ENCODE measurements at regions not wholly inside any gene's neighbourhood (a gene's known extent, or its start where the extent isn't known, plus 50 kb on each side); places are given as distances from the start of the nearest gene placed in this dataset.

DNA sequence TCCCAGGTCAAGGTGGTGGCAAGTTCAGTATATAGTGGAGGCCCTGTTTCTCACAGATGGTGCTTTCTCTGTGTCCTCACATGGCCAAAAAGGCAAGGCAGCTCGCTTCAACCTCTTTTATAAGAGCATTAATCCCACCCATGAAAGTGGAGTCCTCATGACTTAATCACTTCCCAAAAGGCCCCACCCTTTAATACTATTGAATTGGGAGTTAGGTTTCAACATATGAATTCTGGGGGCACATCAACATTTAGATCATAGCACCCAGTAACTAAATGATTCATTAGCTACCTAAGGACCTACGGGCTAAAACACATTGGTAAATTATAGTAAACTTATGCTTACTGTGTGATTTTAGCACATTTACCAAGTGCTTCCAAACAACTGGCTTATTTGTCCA lies 317.9 kb downstream of the LTN1 start:
- no peaks in the 10 kb centered on the region for H3K27me3 ChIP-seq (ENCODE audit: control insufficient read depth in 2 of 2, insufficient read depth in 2 of 2, low read length in 2 of 2)
- H3K9ac ChIP-seq (replicated peaks; ENCODE audit: extremely low read depth, insufficient read depth, low read length) = no peak overlapping the region
- H3K4me1 ChIP-seq (ENCODE audit: control insufficient read depth, extremely low read depth, insufficient read depth, low read length) = peaks cover 3% of the 10 kb centered on the region
- no peak overlapping the region for H3K4me3 ChIP-seq (replicated peaks in 1 of 3; ENCODE audit: insufficient read depth in 1 of 3, low read depth in 1 of 3, low read length in 3 of 3)
- ChIA-PET CTCF (no interaction called here), POLR2A (no interaction called here)
- FAIRE-seq (no peak), DNase-seq (ENCODE audit: low read depth, low spot score) (no peak)
- TF ChIP-seq, protein P1, sequence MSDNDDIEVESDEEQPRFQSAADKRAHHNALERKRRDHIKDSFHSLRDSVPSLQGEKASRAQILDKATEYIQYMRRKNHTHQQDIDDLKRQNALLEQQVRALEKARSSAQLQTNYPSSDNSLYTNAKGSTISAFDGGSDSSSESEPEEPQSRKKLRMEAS (IDR thresholded peaks at IDR 0.05; ENCODE audit: insufficient read depth, insufficient read length) = no peak
- TF ChIP-seq POLR2AphosphoS5 (IDR thresholded peaks at IDR 0.05; ENCODE audit: insufficient read depth, low read depth, low read length) (no peak), FOS (IDR thresholded peaks at IDR 0.05; ENCODE audit: borderline replicate concordance, insufficient read depth, low read length) (no peak), POLR2A (IDR thresholded peaks at IDR 0.05; ENCODE audit: low read depth, low read length) (no peak), GATA2 (IDR thresholded peaks at IDR 0.05; ENCODE audit: insufficient read depth, insufficient read length, low read depth, low read length) (no peak), MYC (IDR thresholded peaks at IDR 0.05; ENCODE audit: low read depth, low read length) (no peak)
- TF ChIP-seq, protein P2, sequence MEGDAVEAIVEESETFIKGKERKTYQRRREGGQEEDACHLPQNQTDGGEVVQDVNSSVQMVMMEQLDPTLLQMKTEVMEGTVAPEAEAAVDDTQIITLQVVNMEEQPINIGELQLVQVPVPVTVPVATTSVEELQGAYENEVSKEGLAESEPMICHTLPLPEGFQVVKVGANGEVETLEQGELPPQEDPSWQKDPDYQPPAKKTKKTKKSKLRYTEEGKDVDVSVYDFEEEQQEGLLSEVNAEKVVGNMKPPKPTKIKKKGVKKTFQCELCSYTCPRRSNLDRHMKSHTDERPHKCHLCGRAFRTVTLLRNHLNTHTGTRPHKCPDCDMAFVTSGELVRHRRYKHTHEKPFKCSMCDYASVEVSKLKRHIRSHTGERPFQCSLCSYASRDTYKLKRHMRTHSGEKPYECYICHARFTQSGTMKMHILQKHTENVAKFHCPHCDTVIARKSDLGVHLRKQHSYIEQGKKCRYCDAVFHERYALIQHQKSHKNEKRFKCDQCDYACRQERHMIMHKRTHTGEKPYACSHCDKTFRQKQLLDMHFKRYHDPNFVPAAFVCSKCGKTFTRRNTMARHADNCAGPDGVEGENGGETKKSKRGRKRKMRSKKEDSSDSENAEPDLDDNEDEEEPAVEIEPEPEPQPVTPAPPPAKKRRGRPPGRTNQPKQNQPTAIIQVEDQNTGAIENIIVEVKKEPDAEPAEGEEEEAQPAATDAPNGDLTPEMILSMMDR (IDR thresholded peaks at IDR 0.05; ENCODE audit: extremely low read depth in 1 of 2, insufficient read depth in 1 of 2, low read depth in 1 of 2, low read length in 2 of 2) = no peak
- no peaks in the 10 kb centered on the region for H3K36me3 ChIP-seq (ENCODE audit: control insufficient read depth in 2 of 2, extremely low read depth in 1 of 2, insufficient read depth in 2 of 2, low read length in 2 of 2)
- no peak overlapping the region for H3K4me2 ChIP-seq (ENCODE audit: insufficient read depth, low read length)
- BruUV-seq (replicated peaks) = no TSS peak
- no peaks in the 10 kb centered on the region for H3K79me2 ChIP-seq (ENCODE audit: control insufficient read depth, insufficient read depth, low read length)
- no peaks in the 10 kb centered on the region for H3K9me3 ChIP-seq (replicated peaks; ENCODE audit: control insufficient read depth, insufficient read depth, low read length)
- H3K9me1 ChIP-seq (replicated peaks; ENCODE audit: control insufficient read depth, extremely low read depth, insufficient read depth, low read length) = no peaks in the 10 kb centered on the region
- H2AFZ ChIP-seq (ENCODE audit: low read depth, low read length) = no peak overlapping the region
- intact Hi-C loops (cut with micrococcal nuclease) = no loop called here
- no peak overlapping the region for H3K27ac ChIP-seq (ENCODE audit: insufficient read depth, low read depth, low read length)
- dilution Hi-C loops (cut with MboI; ENCODE audit: extremely low pct_ligation_motif_present, low sequenced_read_pairs) = no loop called here
- H4K20me1 ChIP-seq (replicated peaks; ENCODE audit: control insufficient read depth, extremely low read depth, insufficient read depth, low read length) = no peaks in the 10 kb centered on the region
